Activated CD8-positive, alpha-beta T cell treated with anti-CD3 and anti-CD28 coated beads, Interleukin-2, amount 10 ng/mL, durations not matched to agents 7 days and 5 days (primary cell): ENCODE measurements at regions not wholly inside any gene's neighbourhood (a gene's known extent, or its start where the extent isn't known, plus 50 kb on each side); places are given as distances from the start of the nearest gene placed in this dataset.

Experiments
- ATAC-seq: fragments of 150-1000 bp; cut with Tn5 transposase; one replicate; pipeline ENCODE4 v1.10.0; 2021; ENCODE audit warnings: moderate library complexity
- CTCF ChIA-PET: fragments of 350-600 bp; sonication (Branson Sonifier 250); formaldehyde crosslinking; loops from one replicate; lab custom pipeline; 2021; ENCODE audit warnings: antibody characterized with exemption; lab: Charles Lee
- POLR2A ChIA-PET: fragments of 350-600 bp; sonication (Branson Sonifier 250); formaldehyde crosslinking; loops from one replicate; lab custom pipeline; 2021; ENCODE audit warnings: antibody characterized with exemption; lab: Charles Lee
- DNase-seq: peaks from one replicate; pipeline ENCODE4 v3.0.0-alpha.2; 2020
- H3K27ac Mint-ChIP-seq: one replicate; pipeline ENCODE4 v1.8.0; 2021; ENCODE audit warnings: mild to moderate bottlenecking, mixed read lengths
- H3K27me3 Mint-ChIP-seq: one replicate; pipeline ENCODE4 v1.8.0; 2021; ENCODE audit warnings: low read depth, mixed read lengths
- H3K36me3 Mint-ChIP-seq: one replicate; pipeline ENCODE4 v1.8.0; 2021; ENCODE audit warnings: low read depth, mixed read lengths
- H3K4me1 Mint-ChIP-seq: one replicate; pipeline ENCODE4 v1.8.0; 2021; ENCODE audit warnings: low read depth, mixed read lengths
- H3K4me3 Mint-ChIP-seq: one replicate; pipeline ENCODE4 v1.8.0; 2021; ENCODE audit warnings: mild to moderate bottlenecking, mixed read lengths
- H3K9me3 Mint-ChIP-seq: one replicate; pipeline ENCODE4 v1.8.0; 2022; ENCODE audit warnings: mixed read lengths; ENCODE audit not compliant: insufficient read depth

DNA sequence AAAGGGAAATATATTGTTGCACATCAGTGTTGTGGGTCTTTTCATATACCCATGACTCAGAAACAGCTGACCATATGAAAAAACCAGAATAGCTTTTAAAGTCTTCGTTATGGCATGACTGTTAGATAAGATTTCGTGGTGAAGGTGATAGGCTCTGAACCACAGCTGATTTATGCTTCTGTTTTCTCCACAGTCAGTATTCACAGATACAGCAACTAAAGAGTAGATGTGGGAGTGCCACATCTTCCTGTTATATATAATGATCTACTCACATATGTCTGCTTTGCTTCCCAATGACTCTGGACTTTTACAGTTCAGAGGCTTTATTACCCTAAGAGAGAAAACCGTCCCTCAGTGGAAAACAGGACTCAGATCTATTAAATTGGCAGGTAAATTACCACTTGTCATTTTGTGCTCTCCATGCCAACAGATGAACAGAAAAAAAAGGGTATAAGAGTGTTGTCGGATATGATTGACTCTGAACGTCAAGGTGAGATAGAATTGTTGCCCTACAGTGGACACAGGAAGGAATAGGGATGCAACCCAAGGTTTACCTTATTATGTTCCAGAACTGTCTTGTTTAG, 1037.1 kb downstream of the GALC start:
- Mint-ChIP-seq H3K36me3 (no peaks in the 10 kb centered on the region), H3K4me1 (no peaks in the 10 kb centered on the region), H3K27me3 (no peaks in the 10 kb centered on the region)

DNA sequence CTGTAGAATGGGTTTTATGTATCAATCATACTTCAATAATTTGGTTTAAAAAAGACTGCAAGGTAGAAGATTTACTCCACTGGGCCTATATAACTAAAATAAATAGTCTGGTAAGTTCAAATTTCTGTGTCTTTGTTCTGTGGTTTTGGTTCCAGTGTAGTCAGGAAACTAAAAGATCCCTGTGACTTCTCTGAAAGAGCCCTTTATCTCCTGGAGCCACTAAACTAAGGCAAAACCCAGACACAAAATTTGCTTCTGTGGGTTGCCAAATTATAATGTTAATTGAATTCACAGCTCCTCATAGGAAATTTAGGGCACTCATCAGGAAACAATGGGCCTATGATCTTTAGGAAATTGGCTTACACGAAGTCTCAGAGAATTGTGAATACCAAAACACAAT, 1038.4 kb downstream of the GALC start:
- ChIA-PET CTCF (no interaction called here), POLR2A (no interaction called here)
- Mint-ChIP-seq H3K9me3 (no peaks in the 10 kb centered on the region), H3K4me1 (no peaks in the 10 kb centered on the region), H3K27me3 (no peaks in the 10 kb centered on the region), H3K27ac (no peak overlapping the region), H3K36me3 (no peaks in the 10 kb centered on the region), H3K4me3 (no peak overlapping the region)
- ATAC-seq (no peak), DNase-seq (no peak)

More for the DNA sequence above, 1037.1 kb downstream of the GALC start:
- CTCF ChIA-PET = no interaction called here
- Mint-ChIP-seq H3K27ac (no peak overlapping the region), H3K4me3 (no peak overlapping the region), H3K9me3 (no peaks in the 10 kb centered on the region)
- no peak for ATAC-seq
- POLR2A ChIA-PET = no interaction called here
- no peak for DNase-seq

- Mint-ChIP-seq H3K36me3 (no peaks in the 10 kb centered on the region), H3K27me3 (no peaks in the 10 kb centered on the region), H3K4me3 (no peak overlapping the region), H3K27ac (no peak overlapping the region), H3K4me1 (no peaks in the 10 kb centered on the region), H3K9me3 (no peaks in the 10 kb centered on the region)
- ChIA-PET POLR2A (no interaction called here), CTCF (no interaction called here)
- no peak for ATAC-seq
- DNase-seq = no peak
Observed at GRCh38 chr14:86946446-86946845, 1046.5 kb downstream of the GALC start.

GRCh38 chr14:86944434-86944833, 1048.5 kb downstream of the GALC start:
- ATAC-seq (no peak), DNase-seq (no peak)
- no peaks in the 10 kb centered on the region for H3K27me3 Mint-ChIP-seq
- no peaks in the 10 kb centered on the region for H3K4me1 Mint-ChIP-seq
- ChIA-PET POLR2A (no interaction called here), CTCF (no interaction called here)
- no peaks in the 10 kb centered on the region for H3K36me3 Mint-ChIP-seq
- H3K9me3 Mint-ChIP-seq = no peaks in the 10 kb centered on the region
- no peak overlapping the region for H3K27ac Mint-ChIP-seq
- no peak overlapping the region for H3K4me3 Mint-ChIP-seq

GRCh38 chr14:86943391-86944365, 1049.3 kb downstream of the GALC start:
- ChIA-PET POLR2A (no interaction called here), CTCF (no interaction called here)
- no peak overlapping the region for H3K27ac Mint-ChIP-seq
- no peaks in the 10 kb centered on the region for H3K27me3 Mint-ChIP-seq
- H3K4me3 Mint-ChIP-seq = no peak overlapping the region
- DNase-seq (no peak), ATAC-seq (no peak)
- H3K9me3 Mint-ChIP-seq = no peaks in the 10 kb centered on the region
- H3K4me1 Mint-ChIP-seq = no peaks in the 10 kb centered on the region
- H3K36me3 Mint-ChIP-seq = no peaks in the 10 kb centered on the region

GRCh38 chr14:86942936-86943335, 1050.0 kb downstream of the GALC start:
- Mint-ChIP-seq H3K36me3 (no peaks in the 10 kb centered on the region), H3K9me3 (no peaks in the 10 kb centered on the region), H3K4me1 (no peaks in the 10 kb centered on the region), H3K27ac (no peak overlapping the region), H3K4me3 (no peak overlapping the region), H3K27me3 (no peaks in the 10 kb centered on the region)
- CTCF ChIA-PET = no interaction called here
- POLR2A ChIA-PET = no interaction called here
- DNase-seq (no peak), ATAC-seq (no peak)

GRCh38 chr14:86940106-86940505, 1052.9 kb downstream of the GALC start:
- POLR2A ChIA-PET = no interaction called here
- no peaks in the 10 kb centered on the region for H3K27me3 Mint-ChIP-seq

GRCh38 chr14:86938320-86938719, 1054.7 kb downstream of the GALC start:
- ATAC-seq (no peak), DNase-seq (no peak)
- Mint-ChIP-seq H3K27me3 (no peaks in the 10 kb centered on the region), H3K9me3 (no peaks in the 10 kb centered on the region), H3K36me3 (no peaks in the 10 kb centered on the region), H3K4me3 (no peak overlapping the region), H3K27ac (no peak overlapping the region), H3K4me1 (no peaks in the 10 kb centered on the region)
- POLR2A ChIA-PET = no interaction called here
- CTCF ChIA-PET = no interaction called here

More at GRCh38 chr14:86940106-86940505, 1052.9 kb downstream of the GALC start:
- CTCF ChIA-PET = no interaction called here
- no peak for DNase-seq
- Mint-ChIP-seq H3K36me3 (no peaks in the 10 kb centered on the region), H3K4me1 (no peaks in the 10 kb centered on the region), H3K9me3 (no peaks in the 10 kb centered on the region), H3K27ac (no peak overlapping the region), H3K4me3 (no peak overlapping the region)
- ATAC-seq = no peak

GRCh38 chr14:86936556-86936955, 1056.4 kb downstream of the GALC start:
- Mint-ChIP-seq H3K9me3 (no peaks in the 10 kb centered on the region), H3K36me3 (no peaks in the 10 kb centered on the region), H3K27me3 (no peaks in the 10 kb centered on the region), H3K4me3 (no peak overlapping the region), H3K4me1 (no peaks in the 10 kb centered on the region), H3K27ac (no peak overlapping the region)
- ChIA-PET POLR2A (no interaction called here), CTCF (no interaction called here)
- ATAC-seq = no peak
- no peak for DNase-seq

DNA sequence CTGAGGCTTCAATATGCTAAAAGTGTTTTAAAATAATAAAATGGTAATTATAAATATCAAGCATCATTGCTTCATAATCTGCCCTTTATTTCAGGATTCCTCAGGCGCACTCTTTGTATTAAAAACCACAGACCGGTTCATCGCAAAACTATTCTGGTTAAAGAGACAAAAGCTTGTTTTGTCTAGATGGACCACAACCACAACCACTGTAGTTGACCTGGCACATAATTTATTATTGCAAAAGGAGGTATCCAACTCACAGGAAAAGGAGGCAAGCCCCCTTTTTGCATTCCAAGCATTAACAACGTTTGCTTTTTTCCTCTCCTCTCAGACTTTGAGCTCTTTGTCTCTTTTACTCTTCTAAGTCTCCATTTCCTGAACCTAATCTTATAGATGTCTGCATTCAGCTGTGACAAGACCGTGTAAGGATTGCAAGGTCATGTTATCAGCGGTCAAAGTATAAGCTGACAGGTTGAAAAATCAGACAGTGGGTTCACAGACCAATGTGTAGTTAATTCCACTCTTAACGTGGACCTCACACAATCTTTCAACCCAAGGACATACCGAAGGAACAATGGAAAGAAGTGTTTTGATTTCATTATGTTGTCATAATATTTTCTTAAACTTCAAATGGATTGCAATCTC, 1057.6 kb downstream of the GALC start:
- H3K27ac Mint-ChIP-seq = no peak overlapping the region
- H3K4me3 Mint-ChIP-seq = no peak overlapping the region
- no peak for DNase-seq
- ATAC-seq = no peak
- ChIA-PET POLR2A (no interaction called here), CTCF (no interaction called here)
- no peaks in the 10 kb centered on the region for H3K27me3 Mint-ChIP-seq
- H3K9me3 Mint-ChIP-seq = no peaks in the 10 kb centered on the region
- no peaks in the 10 kb centered on the region for H3K4me1 Mint-ChIP-seq
- H3K36me3 Mint-ChIP-seq = no peaks in the 10 kb centered on the region

- ChIA-PET CTCF (no interaction called here), POLR2A (no interaction called here)
- Mint-ChIP-seq H3K9me3 (no peaks in the 10 kb centered on the region), H3K4me3 (no peak overlapping the region), H3K4me1 (no peaks in the 10 kb centered on the region), H3K36me3 (no peaks in the 10 kb centered on the region), H3K27ac (no peak overlapping the region), H3K27me3 (no peaks in the 10 kb centered on the region)
- no peak for ATAC-seq
- DNase-seq = no peak
Observed at GRCh38 chr14:86933958-86934595, 1058.9 kb downstream of the GALC start.

GRCh38 chr14:86933460-86933859, 1059.5 kb downstream of the GALC start:
- Mint-ChIP-seq H3K4me1 (no peaks in the 10 kb centered on the region), H3K27ac (no peak overlapping the region), H3K4me3 (no peak overlapping the region), H3K36me3 (no peaks in the 10 kb centered on the region), H3K27me3 (no peaks in the 10 kb centered on the region), H3K9me3 (no peaks in the 10 kb centered on the region)
- no peak for ATAC-seq
- no peak for DNase-seq
- POLR2A ChIA-PET = no interaction called here
- CTCF ChIA-PET = no interaction called here
